Midbrain (tissue), 1 donor: ENCODE measurements at regions not wholly inside any gene's neighbourhood (a gene's known extent, or its start where the extent isn't known, plus 50 kb on each side); places are given as distances from the start of the nearest gene placed in this dataset.
"Not testable (repeated sequence)": the region's sequence is repeated elsewhere in the genome, so short reads cannot be mapped to it uniquely, and the experiment has no call there.

ENCODE experiments used
- DNase-seq: peaks from one replicate; lab custom pipeline; 2025; lab: John Stamatoyannopoulos, UW

DNA sequence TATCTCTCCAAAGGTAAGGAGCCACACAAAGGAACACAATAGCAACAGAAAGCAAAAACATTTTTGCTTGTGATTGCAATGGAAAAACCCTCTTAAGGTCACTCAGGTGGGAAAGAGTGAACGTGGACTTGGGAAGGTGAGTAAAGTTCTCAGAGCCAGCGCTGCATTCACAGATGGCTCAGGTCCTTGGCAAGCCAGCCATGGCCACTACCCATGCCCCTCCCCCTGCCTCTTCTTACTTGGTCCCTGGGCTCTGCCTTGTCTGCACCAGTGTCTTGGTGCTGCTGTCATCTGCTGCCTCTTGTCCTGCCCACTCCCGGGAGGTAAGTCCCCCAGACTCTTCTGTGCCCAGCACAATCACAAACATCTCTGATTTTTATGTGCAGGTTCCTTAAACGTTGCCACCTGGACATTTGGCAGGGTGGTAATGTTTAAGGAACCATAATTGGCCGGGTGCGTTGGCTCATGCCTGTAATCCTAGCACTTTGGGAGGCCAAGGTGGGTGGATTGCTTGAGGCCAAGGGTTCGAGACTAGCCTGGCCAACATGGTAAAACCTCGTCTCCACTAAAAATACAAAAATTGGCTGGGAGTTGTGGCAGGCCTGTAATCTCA, 74.6 kb downstream of the FEM1C start:
- no peak for DNase-seq

DNA sequence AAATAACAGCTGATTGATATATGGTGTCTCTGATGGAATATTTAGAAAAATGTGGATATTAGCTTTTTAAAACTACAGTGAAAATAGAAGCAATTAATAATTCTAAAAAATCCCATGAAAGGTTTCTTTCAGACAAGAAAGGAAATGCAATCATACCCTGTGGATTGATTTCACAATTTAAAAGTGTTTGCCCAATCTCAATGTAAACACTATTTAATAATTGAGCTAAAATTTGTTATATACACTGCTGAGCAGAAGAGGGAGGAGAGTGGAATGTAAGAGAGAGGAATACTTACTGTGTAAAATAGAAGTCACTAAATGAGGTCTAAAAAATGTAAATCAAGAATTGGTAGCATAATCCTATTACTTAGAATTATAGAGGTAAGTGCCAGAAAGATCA, 76.9 kb downstream of the FEM1C start:
- no peak for DNase-seq

DNA sequence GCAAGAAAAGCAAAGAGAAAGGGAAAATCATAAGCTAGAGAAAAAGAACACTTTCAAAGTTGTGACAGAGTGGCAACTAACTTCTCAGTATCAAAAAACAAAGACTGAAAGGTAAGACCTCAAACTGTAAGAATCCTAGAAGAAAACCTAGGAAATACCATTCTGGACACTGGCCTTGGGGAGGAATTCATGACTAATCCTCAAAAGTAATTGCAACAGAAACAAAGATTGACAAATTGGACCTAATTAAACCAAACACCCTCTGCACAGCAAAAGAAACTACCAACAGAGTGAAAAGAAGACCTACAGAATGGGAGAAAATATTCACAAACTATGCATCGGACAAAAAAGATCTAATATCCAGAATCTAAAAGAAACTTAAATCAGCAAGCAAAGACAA, 79.1 kb downstream of the FEM1C start:
- DNase-seq, result no peak

DNA sequence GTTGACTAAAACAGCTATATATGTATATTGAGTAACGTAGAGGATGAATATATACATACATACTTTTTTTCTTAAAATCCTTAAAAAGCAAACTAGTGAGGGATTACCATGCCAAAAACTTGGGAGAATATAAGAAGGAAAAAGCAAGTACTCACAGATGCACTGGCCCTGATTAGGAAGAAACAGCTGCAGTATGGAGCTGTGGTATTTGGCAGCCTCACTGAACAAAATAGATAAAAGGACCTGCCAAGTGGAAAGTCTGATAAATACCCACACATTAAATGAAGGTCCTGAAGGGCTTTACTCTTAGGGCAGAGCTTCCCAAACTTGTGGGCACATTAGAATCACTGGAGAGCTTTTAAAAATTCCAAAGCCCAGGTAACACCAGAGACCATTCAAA, 80.6 kb downstream of the FEM1C start:
- DNase-seq, result no peak

DNA sequence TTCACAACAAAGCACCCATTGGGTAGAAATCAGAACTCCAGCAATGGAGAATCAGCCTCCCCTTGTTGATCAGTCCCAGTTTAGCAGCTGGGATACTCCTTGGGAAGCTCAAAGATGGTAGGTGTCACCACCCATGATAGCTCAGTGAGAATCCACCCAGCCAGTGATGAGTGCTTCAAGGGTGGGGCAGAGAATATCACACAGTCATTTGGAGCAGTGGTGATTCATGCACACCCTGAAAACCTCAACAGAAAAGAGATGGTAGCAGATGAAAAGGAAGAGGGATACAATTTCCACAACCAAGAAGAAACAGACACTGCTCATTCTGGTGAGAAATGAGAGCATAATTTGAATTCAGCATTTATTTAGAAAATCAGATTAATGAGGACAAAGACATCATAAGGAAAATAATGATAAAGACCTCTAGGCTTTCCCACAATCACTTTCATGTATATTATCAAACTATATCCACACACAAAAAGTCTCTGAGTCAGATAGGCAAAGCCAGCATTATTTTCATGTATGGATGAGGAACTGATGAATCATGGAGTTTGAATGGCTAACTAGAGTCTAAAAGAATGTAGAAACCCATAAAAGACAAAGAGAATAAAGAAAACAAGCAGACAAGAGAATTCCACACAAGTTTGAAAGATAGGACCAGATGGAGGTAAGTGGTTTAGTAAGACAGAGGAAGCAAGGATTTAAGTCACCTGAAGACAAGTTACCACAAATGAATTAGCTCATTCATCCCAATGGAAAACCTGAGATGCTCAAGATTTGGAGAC, 82.9 kb downstream of the FEM1C start:
- DNase-seq, result no peak

DNA sequence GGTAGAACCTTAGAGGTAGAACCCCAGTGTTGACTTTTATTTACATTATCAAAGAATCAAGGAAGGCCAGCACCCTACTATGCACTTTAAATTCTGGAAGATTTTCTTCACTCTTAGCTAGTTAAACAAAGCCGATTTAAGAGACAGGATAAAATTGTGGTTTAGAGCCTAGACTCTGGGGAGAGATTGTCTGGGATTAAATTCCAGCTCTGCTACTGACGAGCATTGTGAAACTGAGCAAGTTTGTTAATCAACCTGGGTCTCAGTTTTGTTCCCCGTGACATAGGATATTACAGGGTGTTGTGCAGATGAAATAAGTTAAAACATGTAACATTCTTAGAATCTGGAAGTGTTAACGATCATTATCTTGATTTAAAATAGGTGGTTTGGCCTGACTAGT, 83.5 kb downstream of the FEM1C start:
- DNase-seq, result no peak

DNA sequence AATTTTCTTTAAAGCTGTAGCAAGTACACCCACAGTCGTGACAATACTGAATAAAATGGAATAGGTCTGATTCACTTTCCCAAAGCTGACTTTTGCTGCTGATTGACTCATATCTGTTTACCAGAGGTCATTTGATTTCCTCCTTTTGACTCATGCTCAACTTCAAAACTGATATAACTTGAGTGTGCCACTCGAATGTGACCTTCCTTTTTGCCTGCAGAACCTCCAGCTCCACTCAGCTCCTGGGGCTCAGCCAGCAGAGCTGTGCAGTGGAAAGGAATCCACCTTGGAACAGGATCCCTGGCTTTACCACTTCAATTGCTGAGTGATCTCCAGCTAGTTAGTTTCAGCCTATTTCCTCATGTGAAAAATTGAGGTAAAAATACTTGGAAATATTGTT, 84.1 kb downstream of the FEM1C start:
- DNase-seq, result no peak

DNA sequence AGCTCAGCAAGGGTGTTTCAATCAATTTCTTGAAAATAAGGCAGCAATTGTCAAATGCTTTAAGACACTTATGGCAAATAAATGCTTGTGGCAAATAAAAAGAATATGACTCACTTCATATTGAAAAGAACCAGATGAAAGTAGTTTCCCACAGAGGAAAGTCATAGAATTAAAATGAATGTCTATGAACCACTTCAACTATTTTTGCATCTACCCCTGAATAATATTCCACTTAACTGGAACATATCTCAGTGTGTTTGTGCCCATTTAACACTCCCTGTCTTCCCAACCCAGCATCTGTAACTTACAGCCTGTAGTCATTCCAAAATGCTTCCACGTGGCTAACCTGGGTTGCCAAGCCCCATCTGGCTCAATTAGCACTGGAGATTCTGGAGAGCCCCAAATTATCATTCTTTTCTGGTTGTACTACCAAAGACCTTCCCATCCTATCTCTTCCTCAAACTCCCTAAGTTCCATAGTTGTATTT, 84.7 kb downstream of the FEM1C start:
- DNase-seq, result no peak

DNA sequence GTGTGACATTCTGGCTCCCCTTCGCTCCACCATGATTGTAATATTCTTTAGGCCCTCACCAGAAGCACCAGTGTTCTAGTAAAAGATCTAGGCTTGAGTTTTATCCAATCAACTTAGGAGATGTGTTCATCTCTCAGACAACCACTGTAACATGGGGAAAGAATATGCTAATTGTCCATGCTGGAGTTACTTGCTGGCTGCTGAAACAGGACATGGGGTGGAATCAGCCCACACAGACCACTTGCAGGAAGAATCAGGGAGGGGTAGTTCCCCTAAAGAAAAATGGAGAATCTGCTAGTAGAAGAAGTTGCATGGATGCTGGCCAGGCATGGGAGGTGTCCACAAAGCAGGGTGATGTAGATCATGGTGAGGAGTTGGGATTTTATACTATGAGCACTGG, 86.2 kb downstream of the FEM1C start:
- no peak for DNase-seq

DNA sequence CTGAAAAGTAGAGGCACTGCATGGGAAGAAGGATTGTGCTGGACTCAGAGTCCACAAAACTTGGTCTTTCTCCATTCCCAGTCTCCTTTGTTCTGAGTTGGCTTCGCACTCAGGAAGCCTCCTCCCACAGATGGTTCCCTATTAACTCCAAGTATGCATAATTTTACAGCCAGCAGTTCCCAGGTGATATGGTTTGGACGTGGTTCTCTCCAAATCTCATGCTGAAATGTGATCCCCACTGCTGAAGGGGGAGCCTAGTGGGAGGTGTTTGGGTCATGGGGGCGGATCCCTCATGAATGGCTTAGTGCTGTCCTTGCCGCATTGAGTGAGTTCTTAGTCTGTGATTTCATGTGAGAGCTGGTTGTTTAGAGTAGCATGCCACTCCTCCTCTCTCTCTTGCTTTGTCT, 86.6 kb downstream of the FEM1C start:
- DNase-seq, result no peak

DNA sequence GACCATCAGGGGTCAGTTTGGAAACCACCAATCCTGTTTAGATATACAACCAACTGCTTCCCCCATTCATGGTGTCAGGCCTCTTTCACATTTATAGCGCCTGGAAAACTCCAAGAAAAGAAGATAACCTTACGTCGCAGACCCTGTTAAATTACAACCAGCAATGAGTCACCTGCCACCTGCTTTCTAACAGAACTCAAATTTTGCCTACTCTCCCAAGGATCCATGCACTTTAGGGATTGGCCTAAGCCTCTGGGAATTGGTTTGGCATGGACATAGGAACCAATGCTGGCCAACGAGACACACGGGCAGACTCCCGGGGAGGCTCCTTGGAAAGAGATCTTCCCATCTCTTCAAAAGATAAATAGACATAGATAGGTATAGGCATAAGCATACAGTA, 87.0 kb downstream of the FEM1C start:
- DNase-seq, result no peak

DNA sequence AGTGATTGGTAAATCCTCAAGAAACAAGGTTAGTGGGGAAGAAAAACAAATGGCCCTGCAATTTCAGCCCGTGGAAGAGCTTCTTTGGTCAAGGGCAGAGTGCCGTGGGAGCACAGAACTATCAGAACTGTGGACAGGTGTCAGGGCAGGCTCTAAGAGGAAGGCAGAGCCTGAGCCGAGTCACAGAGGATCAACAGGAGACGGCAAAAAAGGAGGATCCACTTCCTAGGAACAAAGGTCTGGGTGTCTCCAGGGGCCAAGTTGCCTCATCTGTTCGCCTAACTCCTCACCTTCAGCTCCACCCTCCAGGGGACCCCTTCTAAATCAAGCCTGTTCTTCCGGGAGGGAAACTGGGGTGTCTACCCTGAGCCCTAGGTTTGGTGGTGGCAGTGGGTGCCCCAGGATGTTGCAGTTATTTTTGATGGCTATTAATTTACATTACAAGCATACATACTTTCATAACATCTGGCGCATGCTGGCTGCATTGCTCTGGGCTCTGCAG, 88.0 kb downstream of the FEM1C start:
- DNase-seq, result no peak

DNA sequence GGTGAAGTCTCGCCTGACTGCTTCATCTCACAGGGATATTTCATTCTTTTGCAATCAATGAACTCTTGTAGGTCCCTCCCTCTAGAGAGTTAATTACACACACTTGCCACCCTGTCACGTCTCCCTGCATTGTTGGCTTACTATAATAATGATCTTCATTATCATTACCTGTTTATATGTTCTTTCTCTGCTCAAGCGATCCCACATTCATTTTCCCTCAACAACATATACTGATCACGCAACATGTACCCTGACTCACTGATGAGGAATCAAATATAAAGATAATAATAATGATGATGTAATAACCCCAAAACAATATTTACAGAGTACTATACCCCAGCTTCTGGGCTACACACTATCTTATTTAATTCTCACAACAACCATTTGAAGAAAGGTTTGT, 88.5 kb downstream of the FEM1C start:
- no peak for DNase-seq

DNA sequence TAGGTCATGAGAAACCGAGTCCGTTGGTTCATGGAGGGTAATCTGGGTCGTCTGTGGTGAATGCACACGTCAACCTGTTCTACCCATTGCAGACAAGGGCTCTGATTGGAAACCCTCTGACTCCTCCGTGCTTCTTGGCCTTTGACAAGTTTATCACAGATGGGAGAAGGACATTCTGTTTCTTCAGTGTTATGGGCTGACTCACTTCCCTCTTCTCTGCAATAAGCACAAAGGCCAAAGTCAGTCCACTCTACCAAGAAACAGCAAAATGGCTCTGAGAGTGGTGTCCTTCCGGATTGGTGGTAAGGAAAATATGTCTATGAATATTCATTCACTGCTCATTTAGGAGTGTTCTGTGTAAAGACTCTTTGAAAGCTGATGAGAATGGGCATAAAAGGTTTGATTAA, 89.3 kb downstream of the FEM1C start:
- no peak for DNase-seq

DNA sequence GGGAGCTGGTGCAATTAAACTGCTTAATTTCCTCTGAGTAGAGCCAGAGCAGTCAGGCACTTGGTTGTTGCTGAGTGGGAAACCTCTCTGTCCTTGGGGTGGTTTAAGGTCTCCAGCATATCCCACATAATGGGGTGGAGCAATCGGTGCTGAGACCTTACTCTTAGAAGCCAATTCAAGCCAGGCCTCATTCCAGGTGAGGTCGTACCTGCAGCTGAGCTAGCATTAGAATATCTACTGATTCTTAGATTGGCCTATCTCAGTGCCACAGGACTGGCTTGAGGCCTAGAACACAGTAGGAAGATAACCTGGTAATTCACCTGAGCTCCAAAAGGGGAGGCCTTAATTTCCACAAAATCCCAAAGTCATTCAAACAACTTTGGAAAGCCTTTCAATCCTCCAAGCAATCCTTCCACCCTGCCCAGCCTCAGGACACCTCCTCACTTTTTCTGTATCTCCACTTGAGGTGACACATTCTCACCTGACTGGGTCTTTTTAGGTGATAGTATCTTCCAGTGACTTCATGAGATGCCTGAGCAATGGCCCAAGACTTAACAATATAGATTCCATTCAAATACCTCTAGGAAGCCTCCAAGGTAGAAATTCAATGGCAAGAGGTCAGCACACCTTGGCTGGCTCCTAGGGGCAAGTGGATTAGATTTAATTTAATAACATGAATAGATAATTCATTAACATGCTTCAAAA, 91.0 kb downstream of the FEM1C start:
- DNase-seq, result no peak

DNA sequence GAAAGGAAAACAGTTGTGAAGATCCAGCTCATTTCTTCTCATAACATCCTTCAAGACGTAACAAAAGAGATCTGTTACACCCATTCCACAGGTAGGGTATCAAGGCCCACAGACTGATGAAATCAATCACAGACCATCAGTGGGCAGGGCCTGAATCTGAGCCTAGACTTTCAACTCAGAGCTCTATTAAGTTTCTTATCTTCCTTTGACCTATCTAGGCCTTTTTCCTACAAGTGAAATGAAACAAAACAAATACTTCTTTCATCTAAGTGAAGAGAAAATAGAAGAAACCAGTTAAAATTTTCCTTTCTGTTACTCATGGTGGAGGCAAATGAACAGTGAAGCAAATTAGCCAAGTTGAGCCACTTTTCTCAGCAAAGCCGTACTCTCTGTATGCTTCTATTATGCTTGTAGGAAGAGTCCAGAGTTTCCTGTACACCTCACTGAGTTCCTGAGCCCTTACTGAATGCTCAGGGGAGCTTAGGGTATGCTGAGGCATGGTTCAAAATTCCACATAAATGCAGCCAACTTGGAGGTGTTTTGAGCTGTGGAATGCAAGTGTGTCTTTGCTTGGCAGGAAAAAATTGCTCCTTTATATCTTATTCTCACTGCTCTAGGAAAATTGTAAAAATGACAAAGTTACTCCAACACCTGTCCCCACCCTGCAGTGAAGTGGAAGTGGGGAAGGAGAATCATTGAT, 91.9 kb downstream of the FEM1C start:
- no peak for DNase-seq

DNA sequence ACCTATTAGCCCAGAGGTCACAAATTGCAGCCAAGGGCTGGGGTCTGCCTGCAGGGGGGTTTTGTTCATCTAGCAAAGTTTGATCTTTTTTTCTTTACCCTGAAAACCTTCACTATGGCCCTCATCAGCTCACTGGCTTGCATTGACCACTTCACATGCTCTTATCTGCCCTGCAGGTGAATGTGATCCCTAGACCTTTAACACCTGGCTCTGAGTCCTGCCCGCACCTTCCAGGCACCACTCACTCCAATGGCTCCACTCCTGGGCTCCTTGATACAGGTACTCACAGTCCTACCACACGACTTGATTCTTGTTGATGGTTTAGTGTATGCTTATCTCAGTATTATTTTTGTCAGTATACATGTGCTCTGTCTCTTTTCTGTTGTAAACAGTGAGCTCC, 92.5 kb downstream of the FEM1C start:
- DNase-seq, result no peak

DNA sequence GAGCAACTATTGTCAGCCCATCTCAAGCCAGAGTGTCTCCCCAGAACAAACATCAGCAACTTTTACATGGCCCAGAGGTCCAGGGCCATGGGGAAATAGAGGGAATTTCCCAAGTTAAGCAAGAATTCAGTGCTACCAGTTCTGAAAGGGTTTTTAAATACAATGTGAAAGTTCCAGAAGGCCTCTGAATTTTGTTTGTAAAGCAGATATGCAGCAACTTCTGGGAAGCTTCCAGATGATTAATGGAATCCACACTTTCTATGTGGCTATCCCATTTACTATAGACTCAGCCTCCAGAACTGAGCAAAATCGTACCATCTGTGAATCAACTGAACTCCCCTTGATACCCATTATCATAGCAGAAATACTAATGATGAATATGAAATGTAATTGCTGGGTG, 93.8 kb downstream of the FEM1C start:
- no peak for DNase-seq

DNA sequence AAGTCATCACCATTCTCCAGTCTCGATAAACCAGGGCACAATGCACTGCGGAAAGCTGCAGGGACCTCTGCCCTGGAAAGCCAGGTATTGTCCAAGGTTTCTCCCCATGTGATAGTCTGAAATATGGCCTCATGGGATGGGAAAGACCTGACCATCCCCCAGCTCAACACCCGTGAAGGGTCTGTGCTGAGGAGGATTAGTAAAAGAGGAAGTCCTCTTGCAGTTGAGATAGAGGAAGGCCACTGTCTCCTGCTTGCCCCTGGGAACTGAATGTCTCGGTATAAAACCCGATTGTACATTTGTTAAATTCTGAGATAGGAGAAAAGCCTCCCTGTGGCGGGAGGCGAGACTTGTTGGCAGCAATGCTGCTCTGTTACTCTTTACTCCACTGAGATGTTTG, 95.9 kb downstream of the FEM1C start:
- DNase-seq, result not testable (repeated sequence)

DNA sequence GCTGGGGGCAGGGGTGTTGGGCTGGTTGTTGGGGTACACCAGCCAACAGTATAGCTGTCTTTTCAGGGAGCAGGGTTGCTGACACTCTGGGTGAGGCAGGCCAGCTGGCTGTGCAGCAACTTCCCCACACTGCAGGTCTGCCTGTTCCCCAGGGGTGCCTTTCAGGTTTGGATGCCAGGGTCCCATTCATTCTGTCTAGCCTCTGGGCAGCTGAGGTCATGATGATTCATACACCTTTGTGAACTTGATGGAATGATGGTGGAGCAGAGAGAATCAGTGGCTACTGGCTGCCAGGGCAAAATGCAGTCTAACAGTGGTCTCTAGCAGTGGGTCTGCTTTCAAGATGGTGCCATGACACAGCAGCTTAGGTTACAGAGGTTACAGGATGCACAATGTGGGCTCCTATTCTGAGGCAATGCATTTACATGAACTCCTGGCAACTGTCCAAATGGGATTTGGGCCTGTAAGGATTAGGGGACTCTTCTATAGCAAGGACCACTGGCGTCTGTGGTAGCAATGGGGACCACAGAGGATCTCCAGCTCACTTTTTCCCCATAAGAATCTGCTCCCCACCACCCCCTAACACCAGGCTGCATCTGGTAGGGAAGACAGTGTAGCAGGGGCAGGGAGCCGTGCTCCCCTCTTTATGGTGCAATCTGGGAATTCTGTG, 103.7 kb downstream of the FEM1C start:
- no peak for DNase-seq

DNA sequence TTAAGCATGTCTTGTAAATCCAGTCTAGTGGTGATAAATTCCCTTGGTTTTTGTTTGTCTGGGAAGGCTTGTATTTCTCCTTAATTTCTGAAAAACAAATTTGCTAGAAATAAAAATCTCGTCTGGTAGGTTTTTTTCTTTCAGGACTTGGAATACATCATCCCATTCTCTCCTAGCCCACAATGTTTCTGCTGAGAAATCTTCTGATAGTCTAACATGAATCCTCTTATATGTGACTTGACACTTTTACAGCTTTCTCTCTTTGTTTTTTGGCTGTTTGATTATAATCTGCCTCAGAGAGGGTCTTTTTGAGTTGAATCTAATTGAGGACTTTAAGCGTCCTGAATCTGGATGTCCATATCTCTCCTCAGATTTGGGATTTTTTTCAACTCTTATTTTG, 104.9 kb downstream of the FEM1C start:
- DNase-seq, result no peak

DNA sequence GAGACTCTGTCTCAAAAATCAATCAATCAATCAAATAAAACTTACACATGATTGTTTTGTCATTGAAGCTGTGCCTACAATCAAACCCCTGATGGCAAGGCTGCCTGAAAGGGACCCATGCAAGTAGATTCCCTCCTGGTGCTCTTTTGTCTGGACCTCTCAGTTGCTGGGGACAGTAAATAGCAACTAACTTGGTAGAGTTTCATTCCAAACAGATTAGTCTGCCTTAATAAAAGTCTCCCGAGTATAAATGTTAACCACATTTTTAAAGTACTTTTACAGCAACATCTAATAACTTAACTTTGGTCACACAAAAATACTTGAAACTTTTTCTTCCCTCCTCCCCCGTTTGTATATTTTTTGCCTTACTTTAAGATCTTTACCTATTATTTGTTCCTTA, 105.5 kb downstream of the FEM1C start:
- DNase-seq, result no peak
